GM19438 (cell line): ENCODE measurements at regions not wholly inside any gene's neighbourhood (a gene's known extent, or its start where the extent isn't known, plus 50 kb on each side); places are given as distances from the start of the nearest gene placed in this dataset.

Experiments
- ATAC-seq: cut with Tn5 transposase; IDR thresholded peaks from one replicate; pipeline ENCODE4 v1.9.1; 2021; ENCODE audit warnings: low read depth; ENCODE audit not compliant: unreplicated experiment

DNA sequence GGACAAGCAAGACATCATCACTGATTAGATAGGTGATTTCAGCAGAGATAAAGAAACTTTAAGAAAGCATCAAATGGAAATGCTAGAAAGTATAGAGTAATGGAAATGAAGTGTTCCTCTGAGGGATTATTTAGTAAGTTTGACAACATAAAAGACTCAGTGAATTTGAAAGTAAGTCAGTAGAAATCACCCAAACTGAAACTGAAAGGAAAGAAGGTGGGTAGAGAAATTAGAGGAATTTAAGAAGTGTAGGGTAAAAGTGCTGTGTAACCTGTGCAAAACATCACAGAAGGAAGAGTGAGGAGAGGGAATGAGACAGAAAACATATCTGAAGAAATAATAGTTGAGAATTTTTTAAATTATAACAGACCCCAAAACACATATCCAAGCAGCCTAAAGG is 343.1 kb downstream of the CBLN2 start:
- ATAC-seq = peak; percentile 65

DNA sequence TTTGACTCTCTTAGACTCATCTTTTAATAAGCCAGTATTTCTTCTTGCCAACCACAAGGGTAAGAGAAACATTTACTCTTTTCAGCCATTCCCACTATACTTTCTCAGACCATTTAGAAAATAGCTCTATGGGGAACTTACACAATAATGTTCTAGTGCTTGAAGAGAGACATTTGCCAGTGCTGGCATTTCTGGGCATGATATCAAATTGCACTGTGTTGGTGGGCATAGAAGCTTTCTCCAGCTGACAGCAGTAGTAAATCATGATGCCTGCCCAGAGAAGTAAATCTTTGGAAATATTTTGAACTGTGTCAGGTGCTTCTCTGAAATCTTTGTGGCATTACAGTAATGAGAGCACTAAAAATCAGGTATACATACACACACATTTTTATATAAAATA is 346.6 kb downstream of the CBLN2 start:
- no peak for ATAC-seq

DNA sequence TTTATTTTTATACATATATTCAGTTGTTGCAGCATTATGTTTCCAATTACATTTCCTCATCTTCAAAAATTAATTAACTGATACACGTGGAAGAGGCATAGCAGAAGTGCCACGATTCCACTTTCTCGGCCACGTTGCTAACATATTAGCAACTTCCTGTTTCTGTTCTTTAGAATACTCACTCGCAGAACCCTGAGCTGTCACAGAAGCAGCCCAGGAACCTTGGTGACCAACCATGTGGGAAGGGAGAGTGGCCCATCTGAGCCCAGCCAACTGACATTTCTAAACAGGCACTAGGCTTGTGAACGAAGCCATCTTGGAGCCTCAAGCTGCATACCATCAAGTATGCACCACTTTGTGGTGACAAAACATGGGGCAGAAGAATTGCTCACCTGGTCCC is 350.1 kb downstream of the CBLN2 start:
- no peak for ATAC-seq

DNA sequence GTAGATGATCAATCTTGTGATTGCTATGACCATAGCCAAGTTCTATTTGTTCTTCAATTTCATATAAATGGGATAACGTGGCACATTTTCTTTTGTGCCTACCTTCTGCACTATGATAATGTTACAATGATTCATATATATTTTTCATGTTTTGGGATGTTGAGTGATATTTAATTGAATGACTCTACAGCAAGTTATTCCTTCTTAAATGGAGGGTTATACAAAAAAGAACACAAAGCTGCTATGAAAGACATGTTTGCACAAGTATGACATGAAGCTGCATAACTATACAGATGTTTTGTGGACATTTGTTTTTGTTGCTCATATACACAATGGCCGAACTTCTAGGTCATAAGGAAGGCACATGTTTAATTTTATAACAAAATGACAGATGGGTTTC is 356.2 kb downstream of the CBLN2 start:
- ATAC-seq = no peak

DNA sequence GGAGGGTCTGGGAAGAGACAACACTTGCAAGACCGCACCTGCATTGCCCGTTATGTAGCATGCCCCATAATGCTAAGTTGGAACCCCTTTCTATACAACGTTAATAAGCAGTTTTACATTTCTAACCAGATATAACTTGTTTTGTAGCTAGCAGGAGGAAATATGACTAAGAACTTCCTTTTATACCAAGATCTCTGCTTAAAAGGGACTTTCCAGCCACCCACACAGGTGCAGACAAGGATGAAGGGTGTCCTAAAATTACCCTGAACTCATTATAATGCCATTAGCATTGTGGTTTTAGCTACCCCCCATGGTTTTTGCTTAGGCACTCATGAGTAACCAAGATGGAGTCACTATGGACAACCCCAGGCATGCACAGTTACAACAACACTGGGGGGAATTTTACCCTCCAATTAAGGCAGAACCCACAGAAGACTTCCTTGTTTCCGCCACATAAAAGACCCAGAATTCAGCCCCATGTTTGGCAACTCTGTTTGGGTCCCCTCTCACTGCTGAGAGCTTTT is 362.8 kb downstream of the CBLN2 start:
- ATAC-seq = peak; percentile 81

DNA sequence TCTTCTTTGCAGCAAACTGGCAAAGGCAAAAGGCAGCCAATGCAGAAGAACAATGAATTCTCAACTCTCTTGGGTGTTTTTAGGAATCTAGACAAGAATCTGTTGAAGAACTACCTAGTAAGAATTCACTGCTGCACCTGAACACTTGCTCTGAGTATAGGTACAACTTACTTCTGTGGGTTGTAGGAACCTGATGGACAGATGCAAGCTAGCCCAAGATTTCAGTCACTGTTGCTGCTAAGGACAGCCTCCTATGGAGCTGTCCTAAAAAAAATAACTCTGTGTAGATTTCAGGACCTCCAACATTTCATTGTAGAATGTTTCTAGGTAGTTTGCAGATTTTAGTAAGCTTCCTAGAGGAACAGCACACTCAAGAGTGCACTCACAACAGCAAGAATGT is 363.5 kb downstream of the CBLN2 start:
- ATAC-seq = peak; percentile 15

DNA sequence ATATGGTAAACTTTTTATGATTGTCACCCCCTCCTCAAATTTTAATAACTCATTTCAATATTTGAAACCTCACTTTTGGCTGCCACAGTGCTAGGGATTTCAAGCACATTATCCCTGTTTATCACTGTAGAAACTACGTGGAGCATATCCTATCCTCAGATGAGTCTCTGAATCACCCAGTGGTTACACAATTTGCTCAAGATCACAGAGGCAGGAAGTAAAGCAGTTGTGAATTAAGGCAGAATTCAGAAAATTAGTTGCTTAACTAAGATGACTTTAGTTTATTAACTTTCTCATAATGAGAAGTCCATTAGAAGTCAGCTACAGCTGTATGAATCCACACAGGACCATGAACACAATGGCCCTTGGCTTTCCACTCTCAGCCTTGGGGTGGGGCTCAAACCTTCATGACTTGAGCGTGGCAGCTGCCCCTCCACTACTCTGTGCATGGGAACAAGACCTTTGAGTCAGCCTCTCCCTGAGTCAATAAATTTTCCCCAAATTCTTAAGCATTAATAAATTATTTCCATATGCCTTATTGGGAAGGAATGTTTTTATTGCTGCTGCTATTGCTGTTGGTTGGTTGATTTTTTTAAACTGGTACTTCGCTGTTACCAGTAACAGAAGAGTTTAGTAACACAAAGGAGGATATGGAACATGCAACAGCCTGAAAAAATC is 369.0 kb downstream of the CBLN2 start:
- no peak for ATAC-seq

DNA sequence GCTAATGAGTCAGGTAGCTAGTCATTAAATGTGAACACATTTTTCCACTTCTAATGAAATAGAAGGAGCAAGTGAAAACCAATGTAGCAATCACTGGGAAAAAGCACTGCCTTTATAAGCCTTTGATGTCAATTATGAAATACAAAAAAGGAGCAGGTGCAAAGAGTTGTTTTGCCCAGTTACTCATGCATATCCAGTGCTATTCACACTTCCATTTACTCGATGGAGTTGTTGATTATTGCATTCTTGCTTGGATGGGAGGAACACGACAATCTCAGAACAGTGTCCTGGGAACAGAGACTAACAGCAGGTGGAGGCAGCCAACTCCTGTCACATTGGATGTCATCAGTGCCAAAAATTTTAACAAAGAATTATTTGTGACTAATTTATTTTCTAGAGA is 372.5 kb downstream of the CBLN2 start:
- ATAC-seq = no peak

DNA sequence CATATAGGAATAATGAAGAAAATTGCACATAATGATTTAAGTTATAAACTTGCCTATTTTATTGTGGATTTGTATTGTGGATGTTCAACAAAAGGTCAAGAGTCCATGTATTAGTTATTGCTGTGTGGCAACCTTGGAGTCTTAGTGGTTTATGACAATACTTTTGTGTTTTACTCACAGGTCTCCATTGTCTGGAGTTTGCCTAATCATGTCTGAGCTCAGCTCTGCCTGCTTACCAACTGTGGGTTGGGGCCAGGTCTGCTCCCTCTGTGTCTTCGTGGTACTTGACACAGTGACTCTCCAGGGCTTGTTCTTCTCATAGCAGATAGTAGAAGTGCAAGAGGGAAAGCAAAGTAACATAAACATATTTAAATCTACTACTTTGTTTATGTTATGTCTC is 382.5 kb downstream of the CBLN2 start:
- ATAC-seq = no peak

DNA sequence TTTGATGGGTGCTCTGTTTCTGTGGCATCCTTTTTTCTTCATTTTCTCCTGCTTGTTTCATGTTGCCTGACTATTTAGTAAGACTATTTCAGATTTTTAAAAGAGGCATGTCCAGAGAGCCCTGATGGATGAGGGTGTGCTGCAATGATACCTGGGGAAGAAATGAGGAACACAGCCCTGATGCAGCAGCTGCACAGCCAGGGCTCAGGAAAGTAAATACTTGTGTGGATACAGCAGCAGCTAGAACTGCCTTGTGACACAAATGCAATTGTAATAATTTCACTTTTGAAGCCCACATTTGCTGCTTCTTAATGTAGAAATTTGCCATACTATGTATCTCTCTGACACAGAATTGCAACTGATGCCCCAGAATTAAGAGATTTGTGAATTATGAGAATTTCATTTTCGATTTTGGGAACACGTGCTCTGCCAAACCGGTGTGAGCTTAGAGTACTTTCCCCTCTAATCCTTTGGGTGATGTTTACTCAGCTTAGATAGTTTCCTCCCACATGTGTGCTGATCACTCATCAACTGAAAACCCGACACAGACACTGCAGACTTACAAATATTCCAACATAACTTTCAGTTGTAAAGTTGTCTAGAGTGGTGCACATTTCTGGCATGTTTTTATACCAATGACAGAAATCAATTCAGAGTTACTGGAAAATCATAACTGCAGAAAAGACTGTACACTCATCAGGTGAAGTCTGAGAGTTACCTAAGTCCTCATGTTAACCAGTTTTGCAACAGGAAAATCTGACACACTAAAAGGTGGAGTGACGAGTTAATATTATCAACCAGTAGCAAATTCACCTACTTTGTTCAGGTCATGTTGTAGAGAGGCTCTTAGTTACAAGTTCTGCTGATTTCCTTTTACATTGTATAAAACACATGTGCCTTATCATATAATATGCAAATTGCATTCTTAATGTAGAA is 383.4 kb downstream of the CBLN2 start:
- ATAC-seq = peak; percentile 83

DNA sequence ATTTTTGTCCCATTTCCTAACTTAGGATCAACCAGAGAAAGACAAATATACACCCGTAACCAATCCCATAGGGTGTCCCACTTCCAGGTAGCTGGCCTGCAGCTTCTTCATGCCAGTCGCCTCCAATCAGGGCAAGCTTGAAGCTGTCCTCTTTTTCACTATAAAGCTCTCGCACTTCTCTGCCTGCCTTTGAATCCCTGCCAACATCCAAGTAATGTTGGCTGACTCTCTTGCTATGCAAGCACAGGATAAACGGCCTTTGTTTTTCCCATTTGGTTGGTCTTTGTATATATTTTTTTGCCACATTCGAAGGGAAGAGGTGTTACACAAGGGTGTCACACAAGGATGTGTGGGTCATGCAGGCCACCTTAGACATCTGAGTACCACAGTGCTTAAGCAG is 388.8 kb downstream of the CBLN2 start:
- no peak for ATAC-seq

DNA sequence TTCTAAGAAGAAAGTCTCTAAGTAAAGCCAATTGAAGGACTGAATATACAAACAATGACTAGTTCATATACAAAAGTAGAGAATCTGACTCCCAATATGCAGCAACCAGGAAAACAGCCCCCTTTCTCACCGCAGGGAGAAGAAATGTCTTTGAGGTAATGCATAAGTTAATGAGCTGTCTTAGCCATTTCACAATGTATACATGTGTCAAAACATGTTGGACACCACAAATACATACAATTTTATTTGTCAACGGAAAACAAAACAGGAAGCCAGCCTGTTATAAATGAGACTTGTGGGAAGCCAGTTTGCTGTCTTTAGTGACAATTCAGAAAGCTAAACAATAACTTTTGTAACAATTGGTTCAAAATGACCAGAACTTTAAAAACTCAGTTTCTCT is 389.2 kb downstream of the CBLN2 start:
- no peak for ATAC-seq

DNA sequence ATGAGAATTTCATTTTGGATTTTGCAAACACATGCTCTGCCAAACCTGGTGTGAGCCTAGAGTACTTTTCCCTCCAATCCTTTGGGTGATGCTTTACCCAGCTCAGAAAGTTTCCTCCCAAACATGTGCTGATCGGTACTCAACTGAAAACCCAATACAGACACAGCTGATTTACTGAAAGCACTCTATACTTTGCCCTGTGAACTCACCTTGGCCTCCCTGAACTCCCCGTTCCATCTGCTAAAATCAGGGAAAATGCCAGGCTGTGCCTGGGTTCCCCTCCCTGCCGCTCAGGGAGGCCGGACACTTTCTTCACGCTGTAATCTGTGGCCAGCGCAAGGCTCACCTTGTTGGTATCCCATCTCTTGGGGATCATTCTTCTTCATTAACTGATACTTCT is 391.2 kb downstream of the CBLN2 start:
- no peak for ATAC-seq

DNA sequence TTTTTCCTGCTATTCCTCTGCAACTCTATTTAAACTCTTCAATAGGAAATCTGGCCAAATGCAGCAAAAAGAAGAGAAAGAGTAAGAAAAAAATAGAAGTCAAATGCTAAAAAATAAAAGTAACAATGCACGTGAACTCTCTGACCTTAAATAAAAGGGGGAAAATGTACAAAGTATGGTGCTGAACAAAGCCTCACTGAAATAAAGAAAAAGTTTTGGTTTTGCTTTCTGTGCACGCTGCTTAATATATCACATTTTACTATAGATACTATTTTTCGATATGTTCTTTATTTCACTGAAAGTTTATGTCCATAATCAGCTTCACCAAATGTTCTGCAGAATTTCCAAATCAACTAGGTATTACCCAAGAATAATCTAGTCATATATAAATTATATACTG is 396.3 kb downstream of the CBLN2 start:
- no peak for ATAC-seq

DNA sequence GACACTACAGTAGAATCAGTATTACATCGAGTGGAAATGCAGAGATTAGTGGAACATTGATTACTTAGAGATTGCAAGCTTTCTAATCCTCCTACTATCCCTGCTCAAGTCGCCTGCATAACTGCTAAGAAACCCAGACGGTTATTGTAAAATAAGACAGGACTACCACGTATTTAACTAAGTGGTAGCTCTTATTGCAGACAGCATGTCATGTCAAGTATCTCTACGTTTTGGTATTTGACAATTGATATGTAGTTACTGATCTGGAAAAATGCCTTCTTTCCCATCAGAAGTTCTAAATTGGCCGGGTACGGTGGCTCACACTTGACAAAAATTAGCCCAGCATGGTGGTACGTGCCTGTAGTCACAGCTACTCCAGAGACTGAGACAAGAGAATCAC is 404.1 kb downstream of the CBLN2 start:
- no peak for ATAC-seq

DNA sequence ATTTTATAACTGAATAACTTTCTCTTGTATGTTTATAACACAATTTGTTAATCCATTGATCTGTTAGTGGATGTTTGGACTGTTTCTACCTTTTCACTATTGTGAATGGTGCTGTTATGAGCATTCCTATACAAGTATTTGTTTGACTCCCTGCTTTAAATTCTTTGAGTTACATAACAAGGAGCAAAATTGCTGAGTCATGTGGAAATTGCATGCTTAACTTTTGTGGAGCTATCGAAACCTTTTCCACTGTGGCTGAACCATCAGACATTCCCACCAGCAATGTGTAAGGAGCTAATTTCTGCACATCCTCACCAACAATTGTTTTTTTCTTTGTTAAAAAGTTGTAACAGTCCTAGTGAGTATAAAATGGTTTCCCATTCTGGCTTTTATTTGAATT is 415.5 kb downstream of the CBLN2 start:
- ATAC-seq = no peak

DNA sequence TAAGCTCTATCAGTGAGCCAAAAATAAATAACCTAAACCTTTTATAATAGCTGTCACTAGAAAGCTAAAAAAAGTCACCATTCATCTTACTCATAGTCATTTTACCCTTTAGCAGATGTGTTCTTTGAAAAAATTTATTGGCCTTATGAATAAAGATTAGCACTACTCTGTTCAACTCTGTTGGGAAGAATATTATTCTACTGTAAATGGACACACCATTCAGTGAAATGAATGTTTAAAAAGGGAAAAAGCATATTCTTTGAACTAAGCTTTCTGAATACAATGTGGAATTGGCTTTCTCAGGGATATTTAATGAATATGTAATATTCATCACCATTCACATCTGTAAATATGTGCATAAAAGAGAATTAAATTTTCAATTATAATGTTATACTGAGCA is 422.0 kb downstream of the CBLN2 start:
- ATAC-seq = no peak

DNA sequence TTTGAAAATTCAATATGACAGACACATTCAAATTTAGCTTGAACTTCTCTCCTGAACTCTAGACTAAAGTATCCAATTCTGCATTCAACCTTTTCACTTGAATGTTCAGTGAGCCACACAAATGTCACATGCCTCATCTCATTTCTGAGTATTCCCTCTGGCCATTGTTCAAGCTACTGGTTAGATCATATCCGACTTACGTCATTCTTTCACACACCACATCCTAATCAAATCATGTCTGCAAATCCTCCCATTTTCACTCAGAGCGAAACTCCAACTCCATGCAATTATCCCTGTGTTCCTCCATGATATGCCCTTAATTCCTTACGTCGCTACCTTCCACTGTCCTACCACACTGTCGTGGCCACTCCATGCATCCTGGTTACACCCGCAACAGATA is 425.1 kb downstream of the CBLN2 start:
- ATAC-seq = no peak

DNA sequence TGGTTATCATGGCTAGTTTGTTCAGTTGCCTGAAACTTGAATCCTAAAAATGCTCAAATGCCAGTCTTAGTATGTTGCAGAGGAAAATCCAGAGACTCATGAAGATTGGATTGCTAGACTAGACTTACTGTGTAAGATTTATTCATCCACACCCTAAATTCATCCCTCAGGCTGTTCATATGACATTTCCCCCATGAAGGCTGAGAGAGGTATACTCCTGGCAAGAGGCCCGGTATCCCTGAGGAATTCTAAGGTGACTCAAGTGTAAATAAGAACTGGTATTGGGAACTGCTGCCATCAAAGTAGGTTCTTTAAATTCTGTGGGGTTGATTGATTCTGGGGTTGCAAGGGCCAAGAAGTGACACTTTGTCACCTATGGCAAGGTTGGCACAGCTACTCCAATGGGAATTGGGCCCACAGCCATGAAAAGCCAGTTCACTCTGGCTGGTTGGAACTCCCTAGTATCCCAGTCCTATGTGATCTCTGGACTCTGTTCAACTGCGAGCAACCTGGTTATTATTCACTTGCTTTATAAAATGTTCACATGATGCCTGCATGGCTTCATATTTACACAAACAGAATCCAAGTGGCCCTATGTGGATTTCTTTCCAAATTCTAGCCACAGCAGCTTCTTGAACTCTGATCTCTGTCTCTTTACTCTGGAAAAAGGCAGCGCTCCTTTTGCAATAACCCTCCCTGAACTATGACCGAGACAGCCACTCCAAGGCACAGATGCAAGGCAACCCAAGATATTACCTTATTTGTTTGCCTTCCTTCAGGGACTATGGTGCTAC is 429.1 kb downstream of the CBLN2 start:
- no peak for ATAC-seq

DNA sequence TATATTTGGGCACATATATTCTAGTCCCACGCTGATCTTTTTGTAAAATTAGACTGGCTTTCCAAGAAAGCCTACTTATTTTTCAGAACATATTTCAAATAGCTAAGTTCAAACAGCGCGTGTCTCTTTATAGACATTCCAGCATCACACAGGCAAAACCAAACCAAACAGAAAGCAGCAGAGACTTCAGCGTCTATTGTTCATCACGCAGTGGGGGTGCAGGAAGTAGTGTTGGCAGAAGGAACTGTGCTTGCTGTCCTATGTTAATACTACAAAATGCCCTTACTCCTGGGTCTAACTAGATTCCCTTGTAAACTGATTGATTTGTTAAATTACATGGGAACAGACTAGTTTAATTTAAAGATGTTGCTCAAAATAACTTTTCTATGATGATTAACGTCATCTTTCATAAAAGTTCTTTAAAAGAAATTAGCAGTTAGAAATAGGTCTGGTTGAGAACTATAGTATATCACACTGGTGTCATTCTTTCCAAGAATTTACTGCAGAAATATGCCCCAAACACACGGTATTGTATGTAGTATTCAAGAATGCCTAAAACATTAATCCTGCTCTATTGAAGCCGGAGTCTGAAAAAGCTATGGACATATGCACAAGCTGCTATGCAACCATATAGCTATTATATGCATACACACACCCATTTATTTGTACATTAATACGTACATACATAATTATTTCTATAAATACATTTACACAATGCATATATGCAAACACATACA is 436.3 kb downstream of the CBLN2 start:
- no peak for ATAC-seq
